ENCODE measurements at regions not wholly inside any gene's neighbourhood (a gene's known extent, or its start where the extent isn't known, plus 50 kb on each side); places are given as distances from the start of the nearest gene placed in this dataset.

DNA sequence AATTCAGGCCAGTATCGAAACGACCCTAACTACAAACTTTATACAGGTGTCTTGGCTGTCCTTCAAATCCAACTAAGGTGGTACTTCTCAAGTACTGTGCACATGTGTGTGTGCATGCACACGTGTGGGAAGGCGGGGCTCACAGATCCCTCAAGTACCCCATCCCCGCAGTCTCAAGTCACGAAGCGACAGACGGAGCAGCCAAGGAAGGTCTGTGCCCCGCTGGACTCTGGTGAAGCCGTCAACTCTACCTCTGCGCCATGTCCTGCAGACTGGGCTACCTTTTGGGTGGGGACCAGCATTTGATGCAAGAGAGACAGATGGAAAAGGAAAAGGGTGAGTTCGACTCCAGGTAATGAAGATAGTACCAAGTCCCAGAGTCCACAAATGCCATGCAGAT, 169.0 kb downstream of the CRYBB2 start:
- H3K9ac ChIP-seq (replicated peaks in 1 of 4; ENCODE audit: extremely low read depth in 1 of 4, low read depth in 3 of 4, low read length in 3 of 4): no peak overlapping the region
- H4K91ac ChIP-seq (replicated peaks; ENCODE audit: insufficient read length, low read length): no peak overlapping the region
- CTCF ChIA-PET (ENCODE audit: partially characterized antibody): interaction anchor here (0.8 to 1.7 kb wide), 5 partner anchors 8 to 25 kb away, joined by 3 to 10 read pairs (median 4); no protein-coding TSS in a partner anchor
- no peak overlapping the region for H3K23ac ChIP-seq (ENCODE audit: insufficient read length)
- H3K56ac ChIP-seq (replicated peaks; ENCODE audit: insufficient read length, low read depth, low read length): no peak overlapping the region
- no peak overlapping the region for H3K18ac ChIP-seq (ENCODE audit: extremely low read depth, low read length)
- no peak overlapping the region for H3K4me2 ChIP-seq (ENCODE audit: insufficient read depth in 1 of 2, low read depth in 2 of 2, low read length in 2 of 2)
- no peak overlapping the region for H3K4me3 ChIP-seq (ENCODE audit: extremely low read depth in 1 of 4, insufficient read depth in 2 of 4, low read depth in 3 of 4, low read length in 4 of 4)
- no peaks in the 10 kb centered on the region for H3K27me3 ChIP-seq (replicated peaks in 1 of 4; ENCODE audit: control insufficient read depth in 3 of 4, extremely low read depth in 1 of 4, insufficient read depth in 3 of 4, low read length in 3 of 4)
- WGBS, 2 experiments (ENCODE audit: extremely low coverage in 1 of 2, insufficient coverage in 1 of 2, insufficient read length in 1 of 2, insufficient replicate concordance in 2 of 2, low coverage in 1 of 2, low lambda C conversion rate in 2 of 2, missing lambda C conversion rate in 1 of 2): 85% methylated on average over 12 of the region's 12 CpGs; no CpG with 5 or more reads in 1 of the 2 experiments
- FAIRE-seq (no peak), DNase-seq (ENCODE audit: low read depth in 1 of 2, low spot score in 2 of 2) (no peak)
- H2BK20ac ChIP-seq (ENCODE audit: low read length): 0 out of 2 replicates have a peak overlapping the region, but pooled peaks have one; percentile 22
- no peak overlapping the region for H4K8ac ChIP-seq (ENCODE audit: extremely low read depth, insufficient read depth, low read length)
- H3K79me2 ChIP-seq (ENCODE audit: control insufficient read depth in 1 of 2, insufficient read depth in 2 of 2, low read length in 2 of 2): peaks cover 0 to 79% of the 10 kb centered on the region in 2 experiments; a peak in 2 of 4 replicates
- POLR2A ChIA-PET (ENCODE audit: partially characterized antibody): interaction anchor here (1.3 kb wide), 1 partner anchor 9 kb away, joined by 3 read pairs; no protein-coding TSS in a partner anchor
- H3K27ac ChIP-seq (ENCODE audit: low read depth, low read length): no peak overlapping the region
- H2AFZ ChIP-seq (ENCODE audit: low read length): no peak overlapping the region
- no peak overlapping the region for H3K14ac ChIP-seq (ENCODE audit: insufficient read length)
- peaks cover 23% of the 10 kb centered on the region for H3K79me1 ChIP-seq (ENCODE audit: low read depth, low read length)
- no peak overlapping the region for H2BK120ac ChIP-seq (replicated peaks; ENCODE audit: low read depth, low read length)
- peaks cover 14 to 52% (median 35%) of the 10 kb centered on the region in 4 experiments for H3K4me1 ChIP-seq (replicated peaks in 1 of 4; ENCODE audit: control insufficient read depth in 3 of 4, insufficient read depth in 4 of 4, low read length in 3 of 4)
- no peaks in the 10 kb centered on the region for H3K36me3 ChIP-seq (ENCODE audit: control insufficient read depth in 2 of 4, insufficient read depth in 4 of 4, low read length in 3 of 4)
- H4K20me1 ChIP-seq (replicated peaks in 1 of 2; ENCODE audit: control insufficient read depth in 1 of 2, insufficient read depth in 2 of 2, low read length in 2 of 2): peaks cover 7 to 27% of the 10 kb centered on the region in 2 experiments
- H3K9me3 ChIP-seq (ENCODE audit: insufficient read depth in 2 of 2, low read depth in 1 of 2, low read length in 1 of 2): no peaks in the 10 kb centered on the region
- peak overlapping the region; percentile 36; the same call in 1 of the 2 replicates for H2BK5ac ChIP-seq (ENCODE audit: low read depth, low read length)
- H4K5ac ChIP-seq (ENCODE audit: insufficient read length, low read depth, low read length): no peak overlapping the region
- peak overlapping the region; percentile 29; the same call in 1 of the 2 replicates for H2BK12ac ChIP-seq (ENCODE audit: low read depth, low read length)
- peak overlapping the region; percentile 46; the same call in 1 of the 2 replicates for H2BK15ac ChIP-seq (ENCODE audit: low read length)
- no peak overlapping the region for H2AK5ac ChIP-seq (ENCODE audit: low read depth, low read length)
- peaks cover 2% of the 10 kb centered on the region; the same call in 1 of the 2 replicates for H3K23me2 ChIP-seq (ENCODE audit: low read depth, low read length)
- no peak overlapping the region for H3K4ac ChIP-seq (replicated peaks; ENCODE audit: insufficient read length, low read depth, low read length)
- TF ChIP-seq CEBPB (IDR thresholded peaks at IDR 0.05; ENCODE audit: low read depth, low read length) (no peak), YY1 (IDR thresholded peaks at IDR 0.05; ENCODE audit: low read depth, low read length) (no peak), EGR1 (IDR thresholded peaks at IDR 0.05; ENCODE audit: borderline replicate concordance, low read depth, low read length) (no peak)
- TF ChIP-seq, protein P1, sequence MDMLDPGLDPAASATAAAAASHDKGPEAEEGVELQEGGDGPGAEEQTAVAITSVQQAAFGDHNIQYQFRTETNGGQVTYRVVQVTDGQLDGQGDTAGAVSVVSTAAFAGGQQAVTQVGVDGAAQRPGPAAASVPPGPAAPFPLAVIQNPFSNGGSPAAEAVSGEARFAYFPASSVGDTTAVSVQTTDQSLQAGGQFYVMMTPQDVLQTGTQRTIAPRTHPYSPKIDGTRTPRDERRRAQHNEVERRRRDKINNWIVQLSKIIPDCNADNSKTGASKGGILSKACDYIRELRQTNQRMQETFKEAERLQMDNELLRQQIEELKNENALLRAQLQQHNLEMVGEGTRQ (IDR thresholded peaks at IDR 0.05; ENCODE audit: low read length): no peak

Data from H1 (cell line).